Neuronal stem cell (in vitro differentiated cells): ENCODE measurements at regions not wholly inside any gene's neighbourhood (a gene's known extent, or its start where the extent isn't known, plus 50 kb on each side); places are given as distances from the start of the nearest gene placed in this dataset.

Experiments
- DNase-seq: peaks from one replicate; pipeline ENCODE4 v3.0.0-alpha.2; 2013; ENCODE audit warnings: low spot score
- H2AFZ ChIP-seq: one replicate; pipeline ENCODE4 v1.6.1; 2013; ENCODE audit warnings: mild to moderate bottlenecking, low read length, inconsistent platforms
- H2AK5ac ChIP-seq: 2 replicates; pipeline ENCODE4 v1.6.1; 2013; ENCODE audit warnings: low read depth, mild to moderate bottlenecking, inconsistent platforms, low read length, moderate library complexity, mixed read lengths
- H2BK120ac ChIP-seq: 2 replicates; pipeline ENCODE4 v1.6.1; 2013; ENCODE audit warnings: low read depth, mild to moderate bottlenecking, inconsistent platforms, low read length, moderate library complexity, mixed read lengths
- H2BK12ac ChIP-seq: one replicate; pipeline ENCODE4 v1.6.1; 2013; ENCODE audit warnings: low read length, inconsistent platforms
- H2BK15ac ChIP-seq: 2 replicates; pipeline ENCODE4 v1.6.1; 2013; ENCODE audit warnings: mild to moderate bottlenecking, low read length, inconsistent platforms, mixed read lengths
- H2BK5ac ChIP-seq: one replicate; pipeline ENCODE4 v1.6.1; 2013; ENCODE audit warnings: inconsistent platforms, mild to moderate bottlenecking, low read length, moderate library complexity
- H3K14ac ChIP-seq: one replicate; pipeline ENCODE4 v1.6.1; 2013; ENCODE audit warnings: low read length, inconsistent platforms
- H3K18ac ChIP-seq: 2 replicates; pipeline ENCODE4 v1.6.1; 2013; ENCODE audit warnings: low read length, inconsistent platforms
- H3K23ac ChIP-seq: 2 replicates; pipeline ENCODE4 v1.6.1; 2013; ENCODE audit warnings: low read depth, mild to moderate bottlenecking, mixed read lengths, low read length, inconsistent platforms; ENCODE audit not compliant: poor library complexity
- H3K27ac ChIP-seq: replicated peaks from 3 replicates; pipeline ENCODE4 v1.5.1; 2013; ENCODE audit warnings: low read length, inconsistent platforms
- H3K27me3 ChIP-seq, 3 experiments: 2 replicates each; pipeline ENCODE4 v1.6.1; 2013; ENCODE audit warnings: low read length in 3 of 3, mild to moderate bottlenecking in 2 of 3, inconsistent platforms in 1 of 3, low read depth in 1 of 3, mixed read lengths in 1 of 3, moderate library complexity in 1 of 3; ENCODE audit not compliant: control insufficient read depth in 3 of 3, insufficient read depth in 3 of 3
- H3K36me3 ChIP-seq, 2 donors: replicated peaks in 1 of 2; 2 replicates each; pipeline ENCODE4 v1.6.1; 2013; ENCODE audit warnings: low read length in 2 of 2; ENCODE audit not compliant: control insufficient read depth in 2 of 2, insufficient read depth in 2 of 2
- H3K4ac ChIP-seq: 2 replicates; pipeline ENCODE4 v1.6.1; 2013; ENCODE audit warnings: inconsistent platforms, mild to moderate bottlenecking, low read length, moderate library complexity
- H3K4me1 ChIP-seq, 2 donors: 1 replicate in 1 of 2; 2 replicates in 1 of 2; pipeline ENCODE4 v1.6.1; 2013; ENCODE audit warnings: low read length in 2 of 2, low read depth in 1 of 2; ENCODE audit not compliant: control insufficient read depth in 2 of 2, insufficient read depth in 1 of 2
- H3K4me2 ChIP-seq: one replicate; pipeline ENCODE4 v1.6.1; 2013; ENCODE audit warnings: mild to moderate bottlenecking, low read length, inconsistent platforms; ENCODE audit not compliant: insufficient read depth, poor library complexity, severe bottlenecking
- H3K4me3 ChIP-seq, 2 donors: 2 replicates each; pipeline ENCODE4 v1.5.1; 2013; ENCODE audit warnings: low read length in 2 of 2, mild to moderate bottlenecking in 2 of 2, inconsistent platforms in 1 of 2, moderate library complexity in 1 of 2
- H3K79me1 ChIP-seq: one replicate; pipeline ENCODE4 v1.6.1; 2013; ENCODE audit warnings: low read depth, mild to moderate bottlenecking, inconsistent platforms, low read length, moderate library complexity
- H3K9ac ChIP-seq: one replicate; pipeline ENCODE4 v1.6.1; 2013; ENCODE audit warnings: mild to moderate bottlenecking, low read depth, low read length, inconsistent platforms; ENCODE audit not compliant: poor library complexity
- H3K9me3 ChIP-seq, 2 donors: replicated peaks in 1 of 2; 2 replicates each; pipeline versions ENCODE3 to v1.6.1; 2013; ENCODE audit warnings: low read length in 2 of 2, mild to moderate bottlenecking in 2 of 2, inconsistent platforms in 1 of 2, low read depth in 1 of 2, mixed read lengths in 1 of 2, moderate library complexity in 1 of 2; ENCODE audit not compliant: control insufficient read depth in 2 of 2, insufficient read depth in 1 of 2
- H4K8ac ChIP-seq: one replicate; pipeline ENCODE4 v1.6.1; 2013; ENCODE audit warnings: low read depth, mild to moderate bottlenecking, inconsistent platforms, low read length, moderate library complexity
- H4K91ac ChIP-seq: one replicate; pipeline ENCODE4 v1.6.1; 2013; ENCODE audit warnings: low read length, low read depth, mild to moderate bottlenecking, inconsistent platforms; ENCODE audit not compliant: poor library complexity
- WGBS, 2 donors: extraction: QIAGEN DNeasy Blood & Tissue Kit; methylation state at CpG; one replicate each; pipeline ENCODE4 v1.1.7; 2013; ENCODE audit warnings: missing lambda C conversion rate in 2 of 2, mixed read lengths in 1 of 2; ENCODE audit not compliant: insufficient read length in 2 of 2, insufficient replicate concordance in 1 of 2; ENCODE audit errors: extremely low coverage in 2 of 2; 5-methylcytosine and 5-hydroxymethylcytosine counted together

GRCh38 chr5:10124287-10124686, 125.4 kb downstream of the ATPSCKMT start:
- Histone ChIP-seq H2BK5ac (no peak overlapping the region), H3K4me3 (no peak overlapping the region), H2AK5ac (no peak overlapping the region), H2BK120ac (no peak overlapping the region), H3K4ac (no peak overlapping the region), H4K91ac (no peak overlapping the region), H4K8ac (no peak overlapping the region), H3K4me1 (peaks cover 0 to 3% of the 10 kb centered on the region in 2 donors), H3K27ac (no peak overlapping the region), H3K18ac (peak overlapping the region; percentile 15), H3K4me2 (no peak overlapping the region), H2BK12ac (no peak overlapping the region), H3K23ac (no peak overlapping the region), H3K79me1 (peaks cover 7% of the 10 kb centered on the region), H3K27me3 (no peaks in the 10 kb centered on the region), H3K9ac (peak overlapping the region; percentile 12), H3K36me3 (no peaks in the 10 kb centered on the region), H2BK15ac (no peak overlapping the region), H3K9me3 (peaks cover 0 to 2% of the 10 kb centered on the region in 2 donors), H3K14ac (no peak overlapping the region), H2AFZ (no peak overlapping the region)
- DNase-seq: no peak
- no CpG with 5 or more reads among the region's 9 CpGs for WGBS, 2 donors

- Histone ChIP-seq H3K4ac (no peak overlapping the region), H2AFZ (peak overlapping the region; percentile 58), H3K36me3 (no peaks in the 10 kb centered on the region), H3K4me1 (peaks cover 0 to 3% of the 10 kb centered on the region in 2 donors), H3K14ac (no peak overlapping the region), H3K23ac (no peak overlapping the region), H2AK5ac (no peak overlapping the region), H3K27me3 (no peaks in the 10 kb centered on the region), H3K27ac (no peak overlapping the region), H3K79me1 (peaks cover 7% of the 10 kb centered on the region), H3K4me2 (no peak overlapping the region), H3K18ac (no peak overlapping the region), H3K9ac (no peak overlapping the region), H2BK15ac (no peak overlapping the region), H2BK12ac (peak overlapping the region; percentile 46), H2BK5ac (peak overlapping the region; percentile 57), H3K4me3 (no peak overlapping the region), H4K91ac (no peak overlapping the region), H2BK120ac (no peak overlapping the region), H3K9me3 (peaks cover 0 to 2% of the 10 kb centered on the region in 2 donors), H4K8ac (no peak overlapping the region)
- DNase-seq: no peak
- no CpG with 5 or more reads among the region's 7 CpGs for WGBS, 2 donors
Observed at GRCh38 chr5:10123254-10123989, 126.3 kb downstream of the ATPSCKMT start.

- Histone ChIP-seq H2BK5ac (no peak overlapping the region), H2BK12ac (no peak overlapping the region), H2BK120ac (no peak overlapping the region), H3K18ac (no peak overlapping the region), H3K4me1 (peaks cover 0 to 3% of the 10 kb centered on the region in 2 donors), H3K27me3 (no peaks in the 10 kb centered on the region), H2AK5ac (no peak overlapping the region), H3K4ac (no peak overlapping the region), H2AFZ (no peak overlapping the region), H3K9me3 (no peaks in the 10 kb centered on the region), H4K91ac (no peak overlapping the region), H2BK15ac (no peak overlapping the region), H3K9ac (no peak overlapping the region), H3K23ac (no peak overlapping the region), H3K4me3 (no peak overlapping the region), H3K27ac (no peak overlapping the region), H3K36me3 (no peaks in the 10 kb centered on the region), H3K4me2 (no peak overlapping the region), H4K8ac (no peak overlapping the region), H3K14ac (no peak overlapping the region), H3K79me1 (peaks cover 5% of the 10 kb centered on the region)
- DNase-seq: no peak
- no CpG with 5 or more reads among the region's 1 CpG for WGBS, 2 donors
Observed at GRCh38 chr5:10122076-10122726, 127.5 kb downstream of the ATPSCKMT start.

- DNase-seq: no peak
- H2AFZ ChIP-seq: no peak overlapping the region
- H2BK5ac ChIP-seq: no peak overlapping the region
- H3K27ac ChIP-seq: no peak overlapping the region
- no peak overlapping the region for H4K91ac ChIP-seq
- H2AK5ac ChIP-seq: no peak overlapping the region
- H3K4me2 ChIP-seq: no peak overlapping the region
- H3K4ac ChIP-seq: peak overlapping the region; percentile 71
- H3K4me1 ChIP-seq: no peaks in the 10 kb centered on the region
- peaks cover 2% of the 10 kb centered on the region for H3K79me1 ChIP-seq
- WGBS, 2 donors: no CpG with 5 or more reads among the region's 7 CpGs
- peak overlapping the region; percentile 82 for H2BK15ac ChIP-seq
- no peaks in the 10 kb centered on the region for H3K36me3 ChIP-seq
- H3K4me3 ChIP-seq: no peak overlapping the region
- no peak overlapping the region for H3K14ac ChIP-seq
- no peaks in the 10 kb centered on the region for H3K27me3 ChIP-seq
- H3K9me3 ChIP-seq: no peaks in the 10 kb centered on the region
- no peak overlapping the region for H3K23ac ChIP-seq
- no peak overlapping the region for H3K9ac ChIP-seq
- no peak overlapping the region for H3K18ac ChIP-seq
- peak overlapping the region; percentile 42 for H2BK120ac ChIP-seq
- H4K8ac ChIP-seq: no peak overlapping the region
- H2BK12ac ChIP-seq: no peak overlapping the region
Observed at GRCh38 chr5:10120934-10121333, 128.8 kb downstream of the ATPSCKMT start.
